ENCODE measurements at regions not wholly inside any gene's neighbourhood (a gene's known extent, or its start where the extent isn't known, plus 50 kb on each side); places are given as distances from the start of the nearest gene placed in this dataset.

DNA sequence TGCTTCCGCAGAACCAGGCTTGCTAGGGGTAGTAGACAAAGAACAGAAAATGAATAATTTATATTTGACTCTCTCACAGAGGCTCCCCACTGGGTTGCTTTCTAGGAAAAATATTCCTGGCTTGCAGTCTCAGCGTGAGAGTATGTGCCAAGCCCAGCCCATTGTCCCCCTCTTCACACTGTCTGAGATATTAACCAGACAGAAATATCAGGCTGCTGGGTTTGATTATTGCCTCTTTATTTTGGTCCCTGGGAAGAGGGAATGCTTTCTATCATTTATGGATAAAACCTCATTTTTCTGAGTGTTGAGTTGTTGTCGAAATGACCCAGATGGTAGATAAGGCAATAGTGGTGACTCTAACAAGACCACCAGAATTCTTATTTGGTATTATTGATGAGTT lies 367.9 kb downstream of the METTL15 start:
- Histone ChIP-seq H3K4me1 (no peaks in the 10 kb centered on the region), H3K9me3 (no peaks in the 10 kb centered on the region), H3K27me3 (no peaks in the 10 kb centered on the region), H3K4me3 (replicated peaks in 1 of 3) (no peak overlapping the region), H3K27ac (no peak overlapping the region), H3K36me3 (no peaks in the 10 kb centered on the region)
- intact Hi-C loops (cut with DNase I), result no loop called here
- 44 to 45% methylated on average over 3 of the region's 3 CpGs for WGBS, 2 donors
- TF ChIP-seq, protein P1, sequence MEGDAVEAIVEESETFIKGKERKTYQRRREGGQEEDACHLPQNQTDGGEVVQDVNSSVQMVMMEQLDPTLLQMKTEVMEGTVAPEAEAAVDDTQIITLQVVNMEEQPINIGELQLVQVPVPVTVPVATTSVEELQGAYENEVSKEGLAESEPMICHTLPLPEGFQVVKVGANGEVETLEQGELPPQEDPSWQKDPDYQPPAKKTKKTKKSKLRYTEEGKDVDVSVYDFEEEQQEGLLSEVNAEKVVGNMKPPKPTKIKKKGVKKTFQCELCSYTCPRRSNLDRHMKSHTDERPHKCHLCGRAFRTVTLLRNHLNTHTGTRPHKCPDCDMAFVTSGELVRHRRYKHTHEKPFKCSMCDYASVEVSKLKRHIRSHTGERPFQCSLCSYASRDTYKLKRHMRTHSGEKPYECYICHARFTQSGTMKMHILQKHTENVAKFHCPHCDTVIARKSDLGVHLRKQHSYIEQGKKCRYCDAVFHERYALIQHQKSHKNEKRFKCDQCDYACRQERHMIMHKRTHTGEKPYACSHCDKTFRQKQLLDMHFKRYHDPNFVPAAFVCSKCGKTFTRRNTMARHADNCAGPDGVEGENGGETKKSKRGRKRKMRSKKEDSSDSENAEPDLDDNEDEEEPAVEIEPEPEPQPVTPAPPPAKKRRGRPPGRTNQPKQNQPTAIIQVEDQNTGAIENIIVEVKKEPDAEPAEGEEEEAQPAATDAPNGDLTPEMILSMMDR (IDR thresholded peaks at IDR 0.05), result no peak
- no peak for TF ChIP-seq POLR2A (IDR thresholded peaks at IDR 0.05)
- DNase-seq, result no peak

DNA sequence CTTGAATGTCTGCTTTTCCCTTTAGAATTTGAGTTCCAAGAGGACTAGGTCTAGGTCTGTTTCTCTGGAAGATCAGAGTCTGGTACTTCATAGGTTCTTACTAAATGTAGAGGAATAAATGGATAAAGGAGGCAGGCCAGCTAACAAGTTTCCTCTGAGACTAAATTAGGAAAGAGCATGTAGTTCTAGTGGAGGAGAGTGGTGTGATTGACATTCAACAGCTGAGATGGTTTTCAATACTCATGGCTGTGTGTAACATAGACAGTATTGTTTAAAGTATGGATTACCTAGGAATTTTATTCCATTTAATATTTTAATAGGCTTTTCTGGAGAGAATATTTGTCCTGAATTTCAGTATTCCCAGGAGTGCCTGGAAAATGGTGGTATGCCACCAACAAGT lies 364.7 kb downstream of the METTL15 start:
- no peak overlapping the region for H3K27ac ChIP-seq
- no peak for DNase-seq
- TF ChIP-seq POLR2A (IDR thresholded peaks at IDR 0.05), result no peak
- TF ChIP-seq, protein P1 (IDR thresholded peaks at IDR 0.05), result no peak
- no peaks in the 10 kb centered on the region for H3K4me1 ChIP-seq
- intact Hi-C loops (cut with DNase I), result no loop called here
- H3K4me3 ChIP-seq (replicated peaks in 1 of 3), result no peak overlapping the region
- no peaks in the 10 kb centered on the region for H3K9me3 ChIP-seq
- H3K27me3 ChIP-seq, result no peaks in the 10 kb centered on the region
- no peaks in the 10 kb centered on the region for H3K36me3 ChIP-seq

DNA sequence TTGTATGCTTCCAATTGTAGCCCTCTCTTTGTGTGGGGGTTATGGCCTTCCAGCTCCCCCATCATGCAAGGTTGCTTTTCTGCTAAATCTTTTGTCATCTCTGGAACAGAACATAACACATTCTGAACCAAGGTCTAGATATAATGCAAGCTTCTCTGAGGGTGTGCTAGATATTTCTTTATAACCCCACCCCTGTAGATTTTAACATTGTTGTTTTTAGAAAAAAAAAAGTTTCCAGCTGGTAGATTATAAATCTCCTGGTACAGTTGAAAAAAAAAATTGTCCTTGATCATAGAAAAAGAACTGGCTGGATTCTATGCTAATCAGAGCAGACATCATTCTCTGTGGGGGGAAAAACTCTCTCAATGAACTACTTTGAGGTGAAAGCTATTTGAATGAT lies 363.3 kb downstream of the METTL15 start:
- Histone ChIP-seq H3K27ac (no peak overlapping the region), H3K4me3 (replicated peaks in 1 of 3) (no peak overlapping the region), H3K36me3 (no peaks in the 10 kb centered on the region), H3K9me3 (no peaks in the 10 kb centered on the region), H3K4me1 (no peaks in the 10 kb centered on the region), H3K27me3 (no peaks in the 10 kb centered on the region)
- no peak for TF ChIP-seq POLR2A (IDR thresholded peaks at IDR 0.05)
- TF ChIP-seq, protein P1 (IDR thresholded peaks at IDR 0.05), result no peak
- no peak for DNase-seq
- intact Hi-C loops (cut with DNase I), result no loop called here

DNA sequence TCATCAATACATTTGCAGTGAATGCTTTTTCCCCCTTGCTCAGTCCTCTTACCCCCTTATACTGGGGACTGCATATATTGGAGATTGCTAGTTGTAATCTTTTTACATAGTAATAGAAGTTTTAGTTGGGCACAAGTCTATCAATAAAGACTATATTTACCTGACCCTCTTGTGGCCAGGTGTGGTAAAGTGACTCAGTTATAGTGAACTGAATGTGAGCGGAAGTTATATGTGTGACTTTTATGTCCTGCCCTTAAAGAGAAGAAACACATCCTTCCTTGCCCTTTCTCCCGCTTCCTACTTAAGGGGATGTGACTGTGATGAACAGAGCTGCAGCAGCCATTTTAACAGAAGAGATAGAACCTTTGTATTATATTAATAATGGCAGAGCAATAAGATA lies 362.0 kb downstream of the METTL15 start:
- TF ChIP-seq, protein P1 (IDR thresholded peaks at IDR 0.05), result no peak
- TF ChIP-seq POLR2A (IDR thresholded peaks at IDR 0.05), result no peak
- WGBS, 2 donors, result 96 to 100% methylated on average over 2 of the region's 2 CpGs
- Histone ChIP-seq H3K27me3 (no peaks in the 10 kb centered on the region), H3K36me3 (no peaks in the 10 kb centered on the region), H3K27ac (no peak overlapping the region), H3K4me3 (replicated peaks in 1 of 3) (no peak overlapping the region), H3K9me3 (no peaks in the 10 kb centered on the region), H3K4me1 (no peaks in the 10 kb centered on the region)
- no peak for DNase-seq
- intact Hi-C loops (cut with DNase I), result no loop called here

DNA sequence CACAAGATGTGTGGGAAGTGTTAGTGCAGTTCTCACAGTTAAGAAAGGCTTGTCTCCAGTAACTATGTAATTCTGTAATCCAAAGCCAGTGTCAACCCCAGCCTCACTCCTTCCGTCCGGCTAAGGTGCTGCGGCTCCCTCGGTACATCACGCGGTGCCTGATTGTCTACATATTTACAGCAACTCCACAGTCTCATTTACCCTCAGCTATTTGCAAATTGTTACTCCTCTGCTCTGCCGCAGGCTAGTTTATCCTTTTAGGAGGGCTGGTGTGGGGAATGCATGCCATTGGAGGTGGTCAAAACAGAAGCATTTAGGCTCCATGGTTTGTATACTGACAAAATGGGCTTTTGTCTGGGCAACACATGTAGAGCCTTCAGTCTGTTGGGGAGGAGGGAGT lies 358.3 kb downstream of the METTL15 start:
- Histone ChIP-seq H3K27ac (no peak overlapping the region), H3K4me1 (no peaks in the 10 kb centered on the region), H3K4me3 (replicated peaks in 1 of 3) (no peak overlapping the region), H3K9me3 (no peaks in the 10 kb centered on the region), H3K36me3 (no peaks in the 10 kb centered on the region), H3K27me3 (no peaks in the 10 kb centered on the region)
- 90 to 95% methylated on average over 7 of the region's 7 CpGs for WGBS, 2 donors
- DNase-seq, result no peak
- intact Hi-C loops (cut with DNase I), result no loop called here
- no peak for TF ChIP-seq POLR2A (IDR thresholded peaks at IDR 0.05)
- TF ChIP-seq, protein P1 (IDR thresholded peaks at IDR 0.05), result no peak

Data from thyroid gland (tissue), 4 donors.